Prostate gland (tissue), 2 donors: ENCODE measurements at regions not wholly inside any gene's neighbourhood (a gene's known extent, or its start where the extent isn't known, plus 50 kb on each side); places are given as distances from the start of the nearest gene placed in this dataset.

ENCODE experiments used
- DNase-seq: peaks from one replicate; pipeline ENCODE4 v3.0.0-alpha.2; 2019; ENCODE audit warnings: low spot score
- H3K27ac ChIP-seq, 2 donors: fragments of 200-600 bp; sonication (generic); 2 replicates each; pipeline ENCODE4 v1.5.1; 2017 to 2019
- H3K27me3 ChIP-seq: fragments of 200-600 bp; sonication (generic); replicated peaks from 2 replicates; pipeline ENCODE4 v1.5.1; 2019; ENCODE audit not compliant: insufficient read depth
- H3K36me3 ChIP-seq, 2 donors: fragments of 200-600 bp; sonication (generic); 1 replicate in 1 of 2; 2 replicates in 1 of 2; pipeline versions ENCODE4 v1.5.1 to v1.8.1; 2017 to 2019
- H3K4me1 ChIP-seq: fragments of 200-600 bp; sonication (generic); replicated peaks from 2 replicates; pipeline ENCODE4 v1.5.1; 2019
- H3K4me3 ChIP-seq, 2 donors: fragments of 200-600 bp; sonication (generic); 2 replicates each; pipeline ENCODE4 v1.5.1; 2017 to 2019
- H3K9me3 ChIP-seq: fragments of 200-600 bp; sonication (generic); 2 replicates; pipeline ENCODE4 v1.5.1; 2017
- CTCF ChIP-seq, 4 experiments: fragments of 200-600 bp in 2 of 4; fragments of 450-650 bp in 2 of 4; sonication (generic) in 2 of 4; IDR thresholded peaks; 1 replicate in 3 of 4; 2 replicates in 1 of 4; pipeline ENCODE4 v1.5.1; 2016 to 2019; ENCODE audit warnings: antibody characterized with exemption in 4 of 4, mild to moderate bottlenecking in 2 of 4, moderate library complexity in 2 of 4
- POLR2A ChIP-seq: fragments of 450-650 bp; IDR thresholded peaks from one replicate; pipeline ENCODE4 v1.6.1; 2016; ENCODE audit warnings: antibody characterized with exemption, mild to moderate bottlenecking
- POLR2AphosphoS5 ChIP-seq: sonication (generic); formaldehyde crosslinking; IDR thresholded peaks from one replicate; pipeline ENCODE4 v1.6.1; 2017; ENCODE audit warnings: antibody characterized with exemption
- WGBS: methylation state at CpG from one replicate; pipeline ENCODE4 v1.1.5; 2018; 5-methylcytosine and 5-hydroxymethylcytosine counted together
- intact Hi-C: fragments of 100-400 bp; cut with DNase I; formaldehyde crosslinking; loops from one replicate; pipeline ENCODE4 v1.14.2; 2022

GRCh38 chr10:129416956-129417765 is 49.9 kb upstream of the MGMT start:
- Histone ChIP-seq H3K27ac (no peak overlapping the region), H3K4me3 (no peak overlapping the region), H3K9me3 (no peaks in the 10 kb centered on the region), H3K36me3 (no peaks in the 10 kb centered on the region), H3K4me1 (no peaks in the 10 kb centered on the region), H3K27me3 (no peaks in the 10 kb centered on the region)
- WGBS, result 57% methylated on average over 14 of the region's 14 CpGs
- DNase-seq, result no peak
- intact Hi-C loops, result no loop called here
- TF ChIP-seq POLR2AphosphoS5 (no peak), CTCF (IDR thresholded peaks at IDR 0.05) (no peak), POLR2A (no peak)
